Adrenal gland (tissue), 5 donors: ENCODE measurements at regions not wholly inside any gene's neighbourhood (a gene's known extent, or its start where the extent isn't known, plus 50 kb on each side); places are given as distances from the start of the nearest gene placed in this dataset.

Experiments used
- POLR2A ChIP-seq, 2 donors: fragments of 450-650 bp; IDR thresholded peaks; one replicate each; pipeline ENCODE4 v1.6.1; 2017; ENCODE audit warnings: antibody characterized with exemption in 2 of 2, mild to moderate bottlenecking in 2 of 2, moderate library complexity in 1 of 2
- TF ChIP-seq, protein P1 (sequence below), 6 experiments: fragments of 450-650 bp in 4 of 6; fragments of 200-600 bp in 2 of 6; sonication (generic) in 1 of 6; IDR thresholded peaks; 1 replicate in 5 of 6; 2 replicates in 1 of 6; pipeline versions ENCODE4 v1.5.1 to v1.8.0; 2016 to 2021; ENCODE audit warnings: antibody characterized with exemption in 6 of 6, mild to moderate bottlenecking in 2 of 6, moderate library complexity in 1 of 6
- donor health status: DM: no; HTN: no; CAD: no.

DNA sequence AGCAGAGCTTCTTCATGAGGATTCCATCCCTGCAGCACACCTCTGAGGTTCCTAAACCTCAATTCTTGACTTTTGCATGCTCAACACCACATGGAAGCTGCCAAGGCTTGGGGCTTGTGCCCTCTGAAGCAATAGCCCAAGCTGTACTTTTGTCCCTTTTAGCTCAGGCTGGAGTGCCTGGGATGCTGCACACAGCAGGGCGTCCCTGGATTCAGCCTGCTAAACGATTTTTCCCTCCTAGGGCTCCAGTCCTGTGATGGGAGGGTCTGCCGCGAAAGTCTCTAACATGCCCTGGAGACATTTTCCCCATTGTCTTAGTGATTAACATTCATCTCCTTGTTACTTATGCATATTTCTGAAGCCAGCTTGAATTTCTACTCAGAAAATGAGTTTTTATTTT lies 98.3 kb downstream of the SLITRK5 start:
- TF ChIP-seq, protein P1, sequence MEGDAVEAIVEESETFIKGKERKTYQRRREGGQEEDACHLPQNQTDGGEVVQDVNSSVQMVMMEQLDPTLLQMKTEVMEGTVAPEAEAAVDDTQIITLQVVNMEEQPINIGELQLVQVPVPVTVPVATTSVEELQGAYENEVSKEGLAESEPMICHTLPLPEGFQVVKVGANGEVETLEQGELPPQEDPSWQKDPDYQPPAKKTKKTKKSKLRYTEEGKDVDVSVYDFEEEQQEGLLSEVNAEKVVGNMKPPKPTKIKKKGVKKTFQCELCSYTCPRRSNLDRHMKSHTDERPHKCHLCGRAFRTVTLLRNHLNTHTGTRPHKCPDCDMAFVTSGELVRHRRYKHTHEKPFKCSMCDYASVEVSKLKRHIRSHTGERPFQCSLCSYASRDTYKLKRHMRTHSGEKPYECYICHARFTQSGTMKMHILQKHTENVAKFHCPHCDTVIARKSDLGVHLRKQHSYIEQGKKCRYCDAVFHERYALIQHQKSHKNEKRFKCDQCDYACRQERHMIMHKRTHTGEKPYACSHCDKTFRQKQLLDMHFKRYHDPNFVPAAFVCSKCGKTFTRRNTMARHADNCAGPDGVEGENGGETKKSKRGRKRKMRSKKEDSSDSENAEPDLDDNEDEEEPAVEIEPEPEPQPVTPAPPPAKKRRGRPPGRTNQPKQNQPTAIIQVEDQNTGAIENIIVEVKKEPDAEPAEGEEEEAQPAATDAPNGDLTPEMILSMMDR (IDR thresholded peaks at IDR 0.05): no peak
- no peak for TF ChIP-seq POLR2A (IDR thresholded peaks at IDR 0.05)
